Stimulated activated CD4-positive, alpha-beta T cell treated with anti-CD3 and anti-CD28 coated beads, Interleukin-2, amount 100 ng/mL, for 48 hours (primary cell): ENCODE measurements at regions not wholly inside any gene's neighbourhood (a gene's known extent, or its start where the extent isn't known, plus 50 kb on each side); places are given as distances from the start of the nearest gene placed in this dataset.

Experiments
- DNase-seq, 2 donors: peaks; one replicate each; pipeline ENCODE4 v3.0.0-alpha.2; 2020

DNA sequence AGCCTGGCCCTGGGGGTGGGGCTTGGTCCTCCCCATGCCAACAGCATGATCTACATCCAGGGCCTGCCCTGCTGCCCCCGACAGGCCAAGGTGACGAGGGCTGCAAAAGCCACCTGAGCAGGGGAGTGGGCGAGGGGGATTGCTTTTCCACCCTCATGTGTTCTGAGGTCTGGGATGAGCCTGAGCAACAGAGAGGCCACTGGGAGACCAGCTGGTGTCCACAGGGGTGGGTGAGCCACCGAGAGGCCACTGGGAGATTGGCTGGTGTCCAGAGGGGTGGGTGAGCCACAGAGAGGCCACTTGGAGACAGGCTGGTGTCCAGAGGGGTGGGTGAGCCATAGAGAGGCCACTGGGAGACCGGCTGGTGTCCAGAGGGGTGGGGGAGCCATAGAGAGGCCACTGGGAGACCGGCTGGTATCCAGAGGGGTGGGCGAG is 147.4 kb upstream of the GPC1 start:
- DNase-seq = no peak

DNA sequence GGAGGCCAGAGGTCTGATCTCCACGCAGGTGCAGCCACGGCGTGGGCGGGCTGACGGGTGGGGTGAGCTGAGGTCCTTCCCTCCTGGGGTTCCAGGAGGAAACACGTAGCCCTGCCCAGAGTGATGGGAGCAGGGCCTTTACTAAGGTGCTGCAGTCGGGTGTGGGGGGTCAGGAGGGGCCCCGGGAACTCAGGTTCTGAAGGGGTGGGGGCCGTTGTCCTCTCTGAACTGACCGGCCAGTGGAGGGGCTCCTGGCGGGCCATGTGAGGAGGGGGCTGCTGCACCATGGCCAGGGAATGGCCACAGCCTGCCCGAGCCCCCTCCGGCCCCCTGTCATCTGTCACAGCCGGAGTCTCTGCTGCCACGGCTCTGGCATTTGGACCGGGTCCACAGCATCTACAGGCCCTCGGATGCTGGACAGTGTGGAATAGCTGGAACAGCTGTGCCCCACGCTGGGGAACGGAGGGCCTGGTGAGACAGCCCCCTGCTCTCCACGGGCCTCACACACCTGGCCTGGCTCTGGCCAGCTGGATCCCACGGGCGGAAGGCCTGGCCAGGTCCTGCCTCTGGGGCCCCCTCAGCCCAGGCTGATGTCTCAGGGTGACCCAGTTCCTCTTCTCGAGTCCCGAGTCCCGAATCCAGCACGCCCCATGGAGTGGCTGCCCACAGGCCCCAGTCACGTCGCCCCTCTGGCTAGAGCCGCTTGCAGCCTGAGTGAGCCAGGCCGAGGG is 145.6 kb upstream of the GPC1 start:
- no peak for DNase-seq

GRCh38 chr2:240290432-240291336 is 144.8 kb upstream of the GPC1 start:
- DNase-seq = no peak

DNA sequence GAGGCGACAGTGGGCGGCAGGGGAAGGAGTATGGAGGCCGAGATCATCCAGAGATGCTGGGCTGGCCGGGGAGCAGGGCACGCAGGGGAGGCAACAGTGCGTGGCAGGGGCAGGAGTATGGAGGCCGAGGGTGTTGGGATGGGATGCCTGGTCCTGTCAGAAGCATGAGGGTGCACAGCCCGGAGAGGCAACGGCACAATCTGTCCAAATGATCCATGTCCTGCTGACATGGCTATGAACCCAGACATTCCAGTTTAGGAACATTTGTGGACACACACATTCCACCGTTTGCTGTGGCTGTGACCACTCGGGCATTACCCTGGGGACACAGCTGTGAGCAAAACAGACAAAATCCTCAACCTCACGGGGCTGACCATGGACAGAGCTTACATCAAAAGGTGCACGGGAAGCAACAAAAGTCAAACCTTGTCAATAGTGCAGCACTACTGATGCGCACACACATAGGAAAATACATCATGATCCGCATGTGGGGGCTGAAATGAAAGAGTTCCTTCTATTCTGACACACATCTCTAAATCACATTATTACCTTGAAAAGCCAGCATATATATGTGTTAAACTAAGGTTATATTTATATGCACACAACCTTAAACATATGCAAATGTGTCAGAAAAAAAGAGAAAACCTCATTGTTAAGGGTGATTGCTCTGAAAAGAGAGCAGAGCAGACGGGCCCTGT is 144.0 kb upstream of the GPC1 start:
- no peak for DNase-seq

- no peak for DNase-seq
Observed at GRCh38 chr2:240292035-240292574, 143.4 kb upstream of the GPC1 start.

GRCh38 chr2:240292619-240293525 is 142.6 kb upstream of the GPC1 start:
- DNase-seq = no peak

- no peak for DNase-seq
Observed at GRCh38 chr2:240293557-240294461, 141.7 kb upstream of the GPC1 start.

- DNase-seq = no peak
Observed at GRCh38 chr2:240294514-240294913, 140.9 kb upstream of the GPC1 start.

DNA sequence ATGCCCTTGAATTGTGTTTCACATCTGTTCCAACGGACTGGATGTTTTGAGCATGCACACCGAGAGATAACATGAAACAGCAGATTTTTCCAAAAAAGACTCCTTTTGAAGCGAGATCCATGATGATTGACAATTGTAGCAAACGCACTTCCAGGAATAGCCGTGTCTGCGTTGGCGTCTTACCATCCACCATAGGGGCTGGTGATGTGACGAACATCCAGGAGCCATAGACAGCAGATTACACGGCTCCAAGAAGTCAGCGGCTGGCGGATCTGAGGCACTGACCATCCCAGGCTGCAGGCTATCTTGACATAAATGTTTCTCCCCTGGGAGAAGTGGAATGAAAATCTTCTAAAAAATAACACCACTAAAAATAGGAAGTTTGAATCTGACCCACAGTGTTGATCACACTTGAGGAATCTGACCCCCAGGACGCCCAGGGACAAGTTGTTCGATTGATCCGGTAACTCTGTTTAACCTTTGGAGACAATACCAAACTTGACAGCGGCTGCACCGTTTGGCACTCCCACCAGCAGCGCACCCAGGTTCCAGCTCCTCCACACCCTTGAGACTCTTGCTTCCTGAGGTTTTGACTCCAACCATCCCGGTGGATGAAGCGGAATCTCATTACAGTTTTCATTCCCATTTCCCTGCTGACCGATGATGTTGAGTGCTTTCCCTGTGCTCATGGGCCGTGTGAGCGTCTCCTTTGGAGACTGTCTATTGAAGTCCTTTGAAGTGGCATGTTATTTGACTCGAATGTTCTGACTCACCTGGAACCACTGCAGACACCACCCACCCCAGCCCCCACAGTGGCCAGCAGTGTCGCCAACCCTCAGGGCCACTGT is 140.0 kb upstream of the GPC1 start:
- no peak for DNase-seq

DNA sequence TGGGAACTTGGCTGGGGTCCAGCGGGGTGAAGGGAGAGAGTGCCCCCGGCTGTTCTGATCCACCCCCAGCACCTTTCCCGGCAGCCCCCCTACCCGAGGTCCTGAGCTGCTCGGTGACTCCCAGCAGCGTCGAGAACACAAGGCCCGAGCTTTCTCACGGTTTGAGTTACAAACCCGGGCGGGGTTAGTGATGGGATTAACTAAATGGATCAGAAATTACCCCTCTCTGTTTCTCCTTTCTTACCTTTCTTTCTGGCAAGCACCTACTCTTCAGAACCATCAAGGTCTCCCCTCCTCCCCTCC is 139.4 kb upstream of the GPC1 start:
- DNase-seq = no peak

- no peak for DNase-seq
Observed at GRCh38 chr2:240296476-240297255, 138.8 kb upstream of the GPC1 start.

DNA sequence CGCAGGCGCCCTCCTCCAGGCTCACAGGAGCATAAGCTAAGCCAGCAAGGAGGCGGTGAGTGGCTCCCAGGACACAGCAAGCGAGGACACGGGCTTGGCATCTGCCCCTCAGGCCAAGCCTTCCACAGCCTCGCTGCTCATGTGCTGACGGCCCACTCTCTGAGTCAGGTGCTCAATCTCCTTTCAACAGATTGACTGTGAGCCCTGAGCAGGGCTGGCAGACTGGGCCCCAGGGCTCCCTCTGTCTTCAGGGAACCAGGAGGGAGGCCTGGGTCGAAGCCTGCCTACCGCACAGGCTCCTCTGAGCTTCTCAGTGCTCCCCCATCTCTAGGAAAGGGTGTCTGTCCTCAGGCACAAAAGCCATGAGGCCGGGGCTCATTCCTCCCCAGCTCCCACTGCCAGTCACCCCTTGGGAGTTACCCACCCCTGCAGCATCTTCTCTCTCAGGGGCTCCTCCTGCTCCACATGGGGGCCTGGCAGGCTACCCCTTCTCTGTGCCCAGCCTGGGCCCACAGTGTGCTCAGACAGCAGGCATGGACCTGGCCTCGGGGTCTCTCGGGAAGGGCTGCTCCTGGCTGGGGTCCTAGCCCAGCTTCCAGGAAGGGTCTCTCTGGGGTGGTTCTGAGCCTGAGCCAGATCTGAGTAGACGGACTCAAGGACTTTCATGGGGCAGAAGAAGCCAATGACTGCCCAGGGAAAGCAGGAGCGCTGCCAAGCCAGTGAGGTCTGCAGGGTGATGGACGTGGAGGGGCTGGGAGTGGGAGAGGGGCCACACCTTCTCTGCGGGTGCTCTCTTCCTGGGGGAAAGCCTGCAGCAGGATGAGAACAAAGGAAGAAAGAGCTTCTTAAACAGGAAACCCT is 138.0 kb upstream of the GPC1 start:
- no peak for DNase-seq

DNA sequence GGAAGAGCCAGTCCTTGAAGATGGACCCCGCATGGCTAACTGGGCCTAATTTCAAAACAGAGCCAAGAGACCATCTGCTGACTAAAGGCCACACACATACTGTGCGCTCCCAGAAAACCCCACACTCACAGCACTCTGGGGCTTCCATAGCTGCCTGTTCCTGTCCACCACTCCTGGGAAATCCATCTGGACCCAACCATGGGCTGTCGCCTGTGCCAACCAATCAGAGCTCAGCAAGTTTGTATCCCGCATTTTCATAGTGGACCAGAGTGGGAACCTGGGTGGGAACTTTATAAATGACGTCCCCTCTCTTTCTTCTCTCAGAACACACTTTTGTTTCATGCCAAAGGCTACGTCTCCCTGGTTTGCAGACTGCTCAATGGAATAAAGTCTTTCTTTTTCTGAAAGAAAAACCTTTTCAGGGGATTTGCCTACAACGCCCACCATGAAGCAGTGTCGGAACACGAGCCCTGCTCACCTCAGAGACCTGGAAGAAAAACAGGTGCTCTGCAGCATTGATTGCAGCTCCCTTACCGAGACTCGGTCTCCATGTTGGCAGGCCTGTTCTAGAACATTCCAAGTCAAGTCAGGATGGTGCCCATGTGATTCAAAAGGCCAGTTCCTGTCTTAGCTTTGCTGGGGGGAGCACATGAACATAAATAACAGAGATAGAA is 137.2 kb upstream of the GPC1 start:
- no peak for DNase-seq

DNA sequence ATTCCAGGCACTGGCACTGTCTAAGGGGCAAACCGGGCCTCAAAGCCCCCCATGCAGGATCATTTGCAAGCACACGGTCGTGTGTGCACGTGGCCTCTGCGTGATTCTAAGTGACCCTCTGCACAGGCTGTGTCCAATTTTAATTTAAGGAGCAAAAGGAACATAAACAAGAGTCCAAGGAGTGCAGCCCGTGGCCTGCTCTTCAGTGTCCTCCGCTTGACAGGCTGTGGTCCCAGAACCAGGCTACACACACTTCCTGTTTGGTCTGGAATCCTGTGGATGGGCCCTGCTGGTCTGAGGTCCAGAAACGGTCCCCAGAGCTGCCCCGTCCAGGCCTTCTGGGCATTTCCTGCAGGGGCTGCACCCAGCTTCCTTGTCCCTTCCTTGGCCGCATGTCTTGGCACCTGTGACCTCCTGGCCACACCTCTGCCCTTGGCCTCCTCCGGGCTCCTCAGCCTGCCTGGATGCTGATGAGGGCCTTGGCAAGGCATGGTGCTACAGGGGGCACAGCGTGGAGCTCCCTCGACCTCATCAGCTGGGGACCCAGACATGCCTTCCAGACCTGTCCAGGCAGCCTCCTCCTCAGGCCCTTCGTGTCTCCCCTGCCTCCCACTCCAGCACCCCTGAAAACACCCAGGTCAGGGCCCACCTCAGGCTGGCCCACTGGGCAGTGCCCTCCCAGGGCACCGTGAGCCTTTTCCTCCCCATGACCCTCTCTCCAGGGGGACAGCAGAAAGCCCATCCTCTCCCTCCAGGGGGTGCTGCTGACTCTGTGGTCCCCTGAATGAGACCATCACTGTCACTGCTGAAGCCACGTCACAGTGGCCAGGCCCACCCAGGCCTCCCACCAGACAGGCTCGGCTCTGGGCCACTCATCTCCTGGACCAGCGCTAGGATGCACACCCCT is 136.4 kb upstream of the GPC1 start:
- DNase-seq = no peak

DNA sequence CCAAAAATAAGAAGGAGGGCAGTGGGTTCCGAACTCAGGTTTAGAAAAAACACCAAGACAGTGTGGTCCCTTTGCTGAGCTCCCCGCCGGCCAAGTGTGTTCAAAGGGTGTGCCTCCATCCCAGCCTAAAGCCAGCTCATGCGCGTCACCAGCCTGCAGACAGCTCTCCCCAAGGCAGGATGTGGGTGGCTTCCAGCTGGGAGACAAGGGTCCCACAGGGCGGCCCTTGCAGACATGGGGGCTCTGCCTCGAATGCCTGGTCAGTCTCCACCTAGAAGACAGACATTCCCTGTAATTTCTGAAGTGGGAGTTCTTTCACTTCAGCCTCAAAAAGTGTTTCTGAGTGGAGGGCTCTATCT is 135.8 kb upstream of the GPC1 start:
- DNase-seq = no peak

- DNase-seq = no peak
Observed at GRCh38 chr2:240300261-240300821, 135.1 kb upstream of the GPC1 start.
